CD4-positive, alpha-beta T cell (primary cell): ENCODE measurements at regions not wholly inside any gene's neighbourhood (a gene's known extent, or its start where the extent isn't known, plus 50 kb on each side); places are given as distances from the start of the nearest gene placed in this dataset.

Experiments
- ATAC-seq: fragments of 200-7000 bp; cut with Tn5 transposase; one replicate; pipeline ENCODE4 v1.10.0; 2022; ENCODE audit warnings: mild to moderate bottlenecking; ENCODE audit not compliant: poor library complexity
- CTCF ChIA-PET: fragments of 350-600 bp; sonication (Branson Sonifier 250); formaldehyde crosslinking; loops from one replicate; lab custom pipeline; 2021; ENCODE audit warnings: antibody characterized with exemption, inconsistent platforms; lab: Charles Lee
- POLR2A ChIA-PET: fragments of 350-600 bp; sonication (Branson Sonifier 250); formaldehyde crosslinking; loops from one replicate; lab custom pipeline; 2021; ENCODE audit warnings: antibody characterized with exemption, inconsistent platforms; lab: Charles Lee
- DNase-seq, 14 experiments: peaks; one replicate each; pipeline ENCODE4 v3.0.0-alpha.2; 2013 to 2020; ENCODE audit warnings: mixed read lengths in 2 of 14
- H3K27ac ChIP-seq, 2 donors: one replicate each; pipeline versions ENCODE4 v1.5.1 to v1.7.0; 2013; ENCODE audit warnings: low read length in 2 of 2, low read depth in 1 of 2, mild to moderate bottlenecking in 1 of 2
- H3K27me3 ChIP-seq, 2 experiments: 1 replicate in 1 of 2; 2 replicates in 1 of 2; pipeline versions ENCODE4 v1.6.1 to v1.7.0; 2013; ENCODE audit warnings: low read length in 2 of 2, control low read depth in 1 of 2, mild to moderate bottlenecking in 1 of 2, moderate library complexity in 1 of 2; ENCODE audit not compliant: insufficient read depth in 2 of 2, control insufficient read depth in 1 of 2
- H3K36me3 ChIP-seq: one replicate; pipeline ENCODE4 v1.6.1; 2013; ENCODE audit warnings: low read length, control low read depth; ENCODE audit not compliant: insufficient read depth
- H3K4me1 ChIP-seq: one replicate; pipeline ENCODE4 v1.6.1; 2013; ENCODE audit warnings: low read length, control low read depth; ENCODE audit not compliant: insufficient read depth
- H3K4me3 ChIP-seq: one replicate; pipeline ENCODE4 v1.5.1; 2013; ENCODE audit warnings: mild to moderate bottlenecking, low read length, moderate library complexity
- H3K9me3 ChIP-seq, 2 experiments: 1 replicate in 1 of 2; 2 replicates in 1 of 2; pipeline versions ENCODE4 v1.6.1 to v1.7.0; 2013; ENCODE audit warnings: low read length in 2 of 2, mild to moderate bottlenecking in 2 of 2, control low read depth in 1 of 2, moderate library complexity in 1 of 2; ENCODE audit not compliant: control insufficient read depth in 1 of 2, insufficient read depth in 1 of 2
- H3K27ac Mint-ChIP-seq: one replicate; pipeline ENCODE4 v1.8.0; 2020; ENCODE audit warnings: mixed read lengths
- H3K27me3 Mint-ChIP-seq: one replicate; pipeline ENCODE4 v1.8.0; 2021; ENCODE audit warnings: mixed read lengths
- H3K36me3 Mint-ChIP-seq: one replicate; pipeline ENCODE4 v1.8.0; 2021; ENCODE audit warnings: low read depth, mixed read lengths
- H3K4me1 Mint-ChIP-seq: one replicate; pipeline ENCODE4 v1.8.0; 2021; ENCODE audit warnings: low read depth, mixed read lengths
- H3K4me3 Mint-ChIP-seq: one replicate; pipeline ENCODE4 v1.8.0; 2020; ENCODE audit warnings: mild to moderate bottlenecking, mixed read lengths
- H3K9me3 Mint-ChIP-seq: one replicate; pipeline ENCODE4 v1.8.0; 2020; ENCODE audit warnings: mixed read lengths
- CTCF ChIP-seq: fragments of 200-600 bp; IDR thresholded peaks from one replicate; pipeline ENCODE4 v1.8.0; 2022; ENCODE audit warnings: antibody characterized with exemption, mild to moderate bottlenecking
- intact Hi-C, 2 experiments: fragments of 100-400 bp; cut with DNase I in 1 of 2; cut with micrococcal nuclease in 1 of 2; formaldehyde crosslinking; loops; one replicate each; pipeline versions ENCODE4 v1.15.1 to v1.9.0; 2023 to 2025; cut with DNase I, micrococcal nuclease

DNA sequence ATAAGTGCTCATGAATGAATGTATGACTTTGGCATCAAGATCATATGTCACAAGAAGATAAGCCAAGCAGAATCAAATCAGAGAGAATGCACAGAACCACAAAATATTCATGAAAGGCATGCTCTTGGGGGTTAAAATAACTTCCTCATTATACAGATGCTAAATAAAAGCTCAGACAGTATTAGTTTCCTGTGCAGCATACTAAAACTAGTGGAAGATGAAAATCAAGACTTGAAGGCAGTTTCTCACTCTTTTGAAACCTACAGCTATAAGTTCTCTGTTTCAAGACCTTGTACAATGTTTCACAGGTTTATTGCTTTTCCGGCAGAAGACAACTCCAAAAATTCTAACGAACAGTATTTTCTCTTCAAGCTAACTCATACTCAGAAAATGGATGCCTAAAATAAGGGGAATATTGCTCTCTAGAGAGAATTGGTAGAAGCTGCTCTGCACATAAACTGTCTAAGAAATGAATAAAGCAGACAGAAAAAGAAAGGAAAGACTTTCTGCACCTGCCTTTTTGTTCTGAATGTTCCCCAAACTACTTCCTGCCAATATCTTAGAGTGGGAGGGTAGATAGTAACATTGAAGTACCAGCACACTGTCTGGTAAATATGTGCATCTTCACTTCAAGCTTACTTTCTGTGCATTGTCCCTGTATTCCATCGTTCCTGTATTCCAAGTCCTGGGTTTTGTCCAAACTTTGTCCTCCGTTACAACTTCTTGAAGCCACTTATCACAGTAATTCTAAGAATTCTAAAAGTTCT lies 639.4 kb upstream of the FAT3 start:
- H3K36me3 Mint-ChIP-seq, result no peaks in the 10 kb centered on the region
- no peak for TF ChIP-seq CTCF
- no peak overlapping the region for H3K27ac ChIP-seq
- H3K27ac Mint-ChIP-seq, result no peak overlapping the region
- POLR2A ChIA-PET, result no interaction called here
- H3K9me3 Mint-ChIP-seq, result peaks cover 21% of the 10 kb centered on the region
- H3K27me3 Mint-ChIP-seq, result no peaks in the 10 kb centered on the region
- CTCF ChIA-PET, result no interaction called here
- ATAC-seq, result no peak
- H3K4me1 Mint-ChIP-seq, result no peaks in the 10 kb centered on the region
- H3K4me3 ChIP-seq, result no peak overlapping the region
- no peaks in the 10 kb centered on the region for H3K36me3 ChIP-seq
- no peak overlapping the region for H3K4me3 Mint-ChIP-seq
- intact Hi-C loops, result no loop called here
- peaks cover 0 to 6% of the 10 kb centered on the region in 2 experiments for H3K9me3 ChIP-seq
- no peaks in the 10 kb centered on the region for H3K27me3 ChIP-seq
- H3K4me1 ChIP-seq, result no peaks in the 10 kb centered on the region
- no peak for DNase-seq

DNA sequence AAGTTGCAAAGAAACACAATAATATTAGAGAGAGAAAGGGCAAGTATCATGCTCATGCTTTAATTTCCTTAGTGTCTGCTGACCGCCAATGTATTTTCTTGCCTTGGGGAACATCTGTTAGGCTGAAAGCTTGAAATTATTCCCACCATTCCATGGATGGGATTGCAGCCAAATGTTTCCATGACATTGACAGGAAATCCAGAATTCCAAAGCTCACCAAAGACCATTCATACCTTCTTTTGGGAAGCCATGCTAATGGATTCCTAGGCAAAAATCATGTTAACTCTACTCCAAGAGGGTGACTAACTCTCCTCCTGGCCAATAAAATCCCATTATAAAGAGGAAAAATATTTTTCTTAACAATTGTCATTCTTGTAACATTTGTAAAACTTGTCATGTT lies 661.4 kb upstream of the FAT3 start:
- ChIA-PET POLR2A (no interaction called here), CTCF (no interaction called here)
- Histone ChIP-seq H3K4me3 (no peak overlapping the region), H3K27me3 (no peaks in the 10 kb centered on the region), H3K4me1 (no peaks in the 10 kb centered on the region), H3K9me3 (peaks cover 0 to 7% of the 10 kb centered on the region in 2 experiments), H3K27ac (no peak overlapping the region), H3K36me3 (no peaks in the 10 kb centered on the region)
- Mint-ChIP-seq H3K4me3 (no peak overlapping the region), H3K9me3 (peaks cover 19% of the 10 kb centered on the region), H3K27me3 (no peaks in the 10 kb centered on the region), H3K36me3 (no peaks in the 10 kb centered on the region), H3K27ac (no peak overlapping the region), H3K4me1 (no peaks in the 10 kb centered on the region)
- DNase-seq (no peak), ATAC-seq (no peak)
- intact Hi-C loops, result no loop called here
- no peak for TF ChIP-seq CTCF

GRCh38 chr11:91560434-91560833 lies 664.2 kb upstream of the FAT3 start:
- H3K27ac ChIP-seq, result no peak overlapping the region
- no peak overlapping the region for H3K4me3 ChIP-seq
- intact Hi-C loops, result no loop called here
- ATAC-seq (no peak), DNase-seq (no peak)
- Mint-ChIP-seq H3K27me3 (no peaks in the 10 kb centered on the region), H3K36me3 (no peaks in the 10 kb centered on the region), H3K27ac (no peak overlapping the region), H3K4me1 (no peaks in the 10 kb centered on the region), H3K9me3 (peaks cover 20% of the 10 kb centered on the region), H3K4me3 (no peak overlapping the region)
- H3K27me3 ChIP-seq, result no peaks in the 10 kb centered on the region
- CTCF ChIA-PET, result no interaction called here
- no peak for TF ChIP-seq CTCF
- POLR2A ChIA-PET, result no interaction called here
- no peaks in the 10 kb centered on the region for H3K4me1 ChIP-seq
- H3K9me3 ChIP-seq, result peaks cover 0 to 7% of the 10 kb centered on the region in 2 experiments
- H3K36me3 ChIP-seq, result no peaks in the 10 kb centered on the region
